Ramos (cell line): ENCODE measurements at regions not wholly inside any gene's neighbourhood (a gene's known extent, or its start where the extent isn't known, plus 50 kb on each side); places are given as distances from the start of the nearest gene placed in this dataset.

ENCODE experiments used
- in situ Hi-C: fragments of 300-500 bp; cut with MboI; formaldehyde crosslinking; loops from one replicate; pipeline ENCODE4 v1.14.3; 2022; ENCODE audit warnings: low sequenced_read_pairs; ENCODE audit not compliant: unreplicated experiment

GRCh38 chr20:40805592-40805991 lies 116.6 kb upstream of the MAFB start:
- in situ Hi-C loops, result no loop called here

GRCh38 chr20:40806929-40807820 lies 118.1 kb upstream of the MAFB start:
- in situ Hi-C loops, result no loop called here

GRCh38 chr20:40807821-40808170 lies 118.8 kb upstream of the MAFB start:
- in situ Hi-C loops, result no loop called here

DNA sequence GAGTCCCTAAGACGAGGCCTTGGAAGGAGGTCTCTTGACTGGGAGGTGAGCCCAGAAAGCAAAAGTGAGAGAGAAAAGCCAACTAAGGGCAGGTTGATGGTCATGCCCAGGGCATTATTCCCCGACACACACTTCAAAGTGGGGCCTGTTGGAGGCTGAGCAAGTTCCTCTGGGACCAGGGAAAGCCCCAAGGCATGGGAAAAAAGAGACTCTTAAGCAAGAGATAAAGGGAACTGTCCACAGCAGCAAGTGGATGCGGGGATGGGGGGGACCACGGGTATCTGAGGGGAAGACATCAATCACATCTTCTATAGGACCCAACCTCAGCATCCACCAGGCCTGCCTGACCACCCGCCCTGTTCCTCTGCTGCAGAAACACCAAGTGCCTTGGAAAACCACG lies 119.9 kb upstream of the MAFB start:
- in situ Hi-C loops, result no loop called here

GRCh38 chr20:40809361-40809760 lies 120.3 kb upstream of the MAFB start:
- in situ Hi-C loops, result no loop called here

DNA sequence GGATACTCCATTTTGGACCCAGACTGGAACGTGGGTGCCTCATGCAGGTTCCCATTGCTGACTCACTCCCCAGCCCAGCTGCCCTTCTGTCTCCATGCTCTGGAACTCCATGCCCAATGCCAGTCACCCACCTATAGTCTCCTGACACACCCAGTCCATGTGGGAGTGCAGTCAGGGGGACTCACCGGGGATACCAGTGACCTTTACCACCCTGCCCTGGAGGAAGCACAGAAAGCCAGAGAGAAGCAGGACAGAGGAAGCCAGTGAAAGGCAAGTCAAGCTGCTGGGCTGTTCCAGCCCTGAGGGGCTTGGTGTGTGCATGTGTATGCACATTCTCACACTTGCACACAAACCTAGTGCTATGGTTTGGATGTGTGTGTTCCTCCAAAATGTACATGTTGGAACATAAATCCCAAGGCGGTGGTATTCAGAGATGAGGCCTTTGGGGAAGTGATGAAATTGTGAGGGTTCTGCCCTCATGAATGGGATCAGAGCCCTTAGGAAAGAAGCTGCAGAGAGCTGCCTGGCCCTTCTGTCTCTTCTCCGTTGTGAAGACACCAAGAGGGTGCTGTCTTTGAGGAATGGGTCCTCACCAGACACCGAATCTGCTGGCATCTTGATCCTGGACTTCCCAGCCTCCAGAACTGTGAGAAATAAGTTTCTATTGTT lies 121.4 kb upstream of the MAFB start:
- in situ Hi-C loops, result no loop called here

DNA sequence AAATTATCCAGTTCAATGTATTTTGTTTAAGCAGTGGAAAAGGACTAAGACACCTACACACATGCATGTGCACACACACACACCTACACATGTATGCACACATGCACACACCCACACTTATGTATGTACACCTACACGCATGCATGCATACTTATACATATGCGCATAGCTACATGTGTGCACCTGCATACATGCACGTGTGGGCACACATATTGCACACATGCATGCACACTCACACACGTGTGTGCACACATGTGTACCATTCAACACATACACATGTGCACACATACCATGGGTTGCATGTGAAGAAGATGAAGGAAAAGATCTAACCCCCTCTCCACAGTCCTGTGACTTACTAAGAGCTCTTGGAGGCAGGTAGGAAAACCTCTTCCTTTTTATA lies 122.0 kb upstream of the MAFB start:
- in situ Hi-C loops, result no loop called here

DNA sequence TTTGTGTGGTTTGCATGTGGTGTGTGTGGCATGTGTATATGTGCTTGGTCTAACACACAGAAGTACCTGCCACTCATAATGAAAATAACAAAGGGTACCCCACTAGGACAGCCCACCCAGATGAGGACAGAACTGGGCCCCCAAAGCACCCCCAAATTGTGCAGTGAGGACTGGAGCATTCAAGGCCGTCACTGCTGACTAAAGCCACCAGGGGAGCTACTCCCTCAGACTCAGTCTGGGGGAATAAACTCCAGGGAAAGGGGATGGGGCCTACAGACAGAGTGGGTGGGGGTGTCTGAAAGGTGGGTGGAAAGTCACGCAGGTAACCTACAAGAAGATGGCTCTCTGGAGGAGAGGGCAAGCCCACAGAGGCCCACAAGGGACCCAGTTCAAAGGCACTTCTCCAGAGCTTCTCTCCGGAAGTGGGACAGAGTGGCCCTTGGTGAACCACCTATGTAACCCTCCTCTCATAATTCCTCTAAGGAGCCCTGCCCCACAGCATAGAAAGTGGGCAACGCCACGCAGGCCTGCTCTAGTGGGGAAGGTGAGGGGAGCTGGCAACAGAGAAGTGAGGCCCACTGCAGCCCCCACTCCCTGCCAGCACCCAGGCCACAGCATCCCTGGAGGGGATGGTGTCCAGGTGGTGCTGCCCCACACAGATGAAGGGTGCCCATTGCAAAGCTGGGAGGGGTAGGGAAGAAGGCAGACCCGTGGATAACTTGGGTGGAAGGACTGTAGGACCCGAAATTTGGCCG lies 122.8 kb upstream of the MAFB start:
- in situ Hi-C loops, result no loop called here

- in situ Hi-C loops, result no loop called here
Measured at GRCh38 chr20:40812415-40812925, 123.4 kb upstream of the MAFB start.

DNA sequence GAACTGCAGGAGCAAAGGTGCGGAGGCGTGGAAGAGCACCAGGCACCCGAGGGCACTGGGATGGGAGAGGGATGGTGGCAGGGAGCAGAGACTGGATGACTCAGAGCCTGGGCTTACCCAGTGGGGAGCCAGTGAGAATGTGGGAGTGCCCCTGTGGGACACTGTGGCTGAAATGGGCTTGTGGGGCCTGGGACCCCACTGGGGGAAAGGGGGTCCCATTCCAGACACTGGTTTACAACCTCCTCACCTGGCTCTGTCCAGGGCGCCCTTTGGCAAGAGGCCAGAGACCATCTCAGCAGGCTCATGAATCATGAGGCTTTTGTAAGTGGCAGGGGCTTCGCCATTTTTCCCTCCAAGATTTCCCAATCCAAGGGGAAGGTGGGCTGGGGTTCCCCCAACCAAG lies 124.0 kb upstream of the MAFB start:
- in situ Hi-C loops, result no loop called here

GRCh38 chr20:40813708-40814630 lies 124.9 kb upstream of the MAFB start:
- in situ Hi-C loops, result no loop called here

GRCh38 chr20:40814631-40814960 lies 125.6 kb upstream of the MAFB start:
- in situ Hi-C loops, result no loop called here

DNA sequence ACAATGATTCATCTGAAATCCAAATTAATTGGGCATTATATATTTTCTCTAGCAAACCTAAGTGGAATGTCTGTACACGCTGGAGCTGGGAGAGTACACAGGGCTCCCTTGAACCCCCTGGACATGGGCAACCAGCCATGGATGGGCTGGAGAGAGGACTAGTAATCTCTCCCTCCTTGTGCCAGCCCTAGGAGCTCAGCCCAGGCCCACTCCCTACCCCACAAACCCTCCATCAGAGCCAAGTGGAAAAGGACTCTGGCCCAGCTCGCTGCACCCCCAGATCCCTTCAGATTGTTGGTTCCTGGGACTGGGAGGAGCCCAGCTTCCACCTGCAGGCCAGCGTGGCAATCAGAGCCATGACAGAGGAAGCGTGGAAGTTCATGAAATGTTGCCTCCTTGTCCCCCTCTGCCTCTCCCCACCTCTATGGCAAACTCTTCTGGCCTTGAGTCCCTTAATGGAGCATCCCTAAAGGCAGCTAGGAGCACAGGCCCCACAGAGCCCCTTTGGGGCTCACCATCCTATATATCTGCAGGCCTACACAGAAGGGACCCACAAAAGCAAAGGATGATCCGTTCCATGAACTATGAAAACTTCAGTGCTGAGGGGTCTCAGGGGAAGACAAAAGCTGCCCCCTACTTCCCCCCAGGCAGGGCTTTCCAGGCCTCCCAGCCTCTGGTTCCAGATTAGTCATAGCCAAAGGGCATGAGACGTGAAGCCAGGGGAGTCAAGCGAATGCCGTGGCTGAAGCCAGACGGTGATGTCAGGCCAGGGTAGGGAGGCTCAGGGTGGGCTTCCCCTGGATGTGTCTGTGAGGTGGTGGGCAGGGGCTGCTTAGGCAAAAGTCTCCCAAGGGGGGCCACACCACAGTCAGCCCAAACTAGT lies 126.4 kb upstream of the MAFB start:
- in situ Hi-C loops, result no loop called here

DNA sequence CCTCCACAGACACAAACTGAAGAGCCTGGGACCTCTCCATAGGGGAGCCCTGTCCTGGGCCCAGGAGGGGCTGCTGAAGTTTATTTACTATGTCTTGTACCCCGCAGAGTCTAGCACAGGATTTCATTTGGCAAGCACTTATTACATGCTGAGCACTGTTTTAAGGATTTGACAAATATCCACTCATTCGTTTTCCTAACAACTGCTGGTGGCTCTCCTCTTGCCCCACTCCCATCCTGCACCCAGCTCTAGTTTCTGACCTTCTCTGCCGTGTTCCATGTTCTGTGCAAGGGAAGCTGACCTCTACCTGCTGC lies 127.0 kb upstream of the MAFB start:
- in situ Hi-C loops, result no loop called here

- in situ Hi-C loops, result no loop called here
Measured at GRCh38 chr20:40821429-40821828, 132.4 kb upstream of the MAFB start.

DNA sequence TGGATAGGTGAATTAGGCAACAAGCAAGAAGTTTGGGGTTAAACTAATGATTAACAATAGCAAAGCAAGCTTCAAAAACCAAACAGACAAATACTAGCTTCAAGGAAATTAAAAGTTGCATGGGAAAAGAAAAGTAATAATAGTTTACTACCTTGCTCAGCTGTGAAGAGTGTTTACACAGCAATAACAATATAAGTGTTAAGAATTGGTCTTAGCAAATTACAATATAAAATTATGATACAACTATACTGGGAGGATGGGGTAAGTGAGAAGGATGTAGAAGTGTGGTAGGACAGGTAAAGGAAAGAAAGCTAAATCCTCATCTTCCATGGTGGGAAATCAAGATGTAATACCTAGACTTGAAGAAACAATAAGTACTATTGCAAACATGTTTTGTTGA lies 137.7 kb upstream of the MAFB start:
- in situ Hi-C loops, result no loop called here

DNA sequence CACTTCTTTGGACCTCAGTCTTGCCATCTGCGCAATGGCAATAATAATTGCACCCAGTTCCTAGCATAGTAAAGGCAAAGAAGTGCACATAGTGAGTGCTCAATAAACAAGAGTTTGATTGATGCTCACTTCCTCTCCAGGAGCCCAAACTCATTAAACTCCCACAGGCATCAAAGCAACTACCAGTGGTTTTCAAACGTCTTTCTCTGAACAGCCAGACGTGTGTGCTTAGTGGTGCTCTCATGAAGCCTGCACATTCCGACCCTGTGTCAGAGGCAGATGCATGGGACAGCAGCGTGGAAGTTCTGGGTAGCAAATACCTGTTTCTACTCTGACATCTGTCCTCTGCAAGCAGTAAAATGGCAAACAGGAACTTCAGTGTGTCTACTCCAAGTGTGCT lies 146.3 kb upstream of the MAFB start:
- in situ Hi-C loops, result no loop called here

- in situ Hi-C loops, result no loop called here
Measured at GRCh38 chr20:40838509-40838908, 149.5 kb upstream of the MAFB start.

- in situ Hi-C loops, result no loop called here
Measured at GRCh38 chr20:40843251-40843650, 154.2 kb upstream of the MAFB start.
